ENCODE measurements at regions not wholly inside any gene's neighbourhood (a gene's known extent, or its start where the extent isn't known, plus 50 kb on each side); places are given as distances from the start of the nearest gene placed in this dataset.

DNA sequence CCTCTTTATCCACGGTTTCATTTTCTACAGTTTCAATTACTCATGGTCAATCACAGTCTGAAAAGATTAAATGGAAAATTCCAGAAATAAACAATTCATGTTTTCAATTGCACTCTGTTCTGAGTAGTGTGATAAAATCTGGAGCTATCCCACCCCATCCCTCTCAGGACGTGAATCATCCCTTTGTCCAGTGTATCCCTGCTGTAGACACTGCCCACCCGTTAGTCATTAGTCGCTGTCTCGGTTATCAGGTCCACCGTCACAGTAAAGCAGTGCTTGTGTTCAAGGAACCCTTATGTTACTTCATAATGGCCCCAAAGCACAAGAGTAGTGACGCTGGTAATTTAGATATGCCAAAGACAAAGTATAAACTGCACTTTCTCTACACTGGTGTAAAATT is 141.0 kb upstream of the LMNTD1 start:
- H3K27me3 Mint-ChIP-seq (ENCODE audit: insufficient read depth, unreplicated experiment): no peaks in the 10 kb centered on the region
- no peaks in the 10 kb centered on the region for H3K27me3 ChIP-seq (replicated peaks; ENCODE audit: control insufficient read depth, insufficient read depth, low read length)
- no peaks in the 10 kb centered on the region for H3K36me3 ChIP-seq (ENCODE audit: control insufficient read depth, insufficient read depth, low read length)
- CTCF ChIA-PET: no interaction called here
- no peak for DNase-seq
- no peak overlapping the region for H3K4me3 ChIP-seq (ENCODE audit: low read depth, low read length)
- no peaks in the 10 kb centered on the region; the same call in 1 of the 2 replicates for H3K9me3 ChIP-seq
- intact Hi-C loops (cut with micrococcal nuclease; ENCODE audit: unreplicated experiment): no loop called here
- H3K36me3 Mint-ChIP-seq (ENCODE audit: insufficient read depth, unreplicated experiment): no peaks in the 10 kb centered on the region
- POLR2A ChIA-PET: no interaction called here
- H3K4me1 Mint-ChIP-seq (ENCODE audit: low read depth, unreplicated experiment): peaks cover 5% of the 10 kb centered on the region
- H3K4me3 Mint-ChIP-seq (ENCODE audit: unreplicated experiment): no peak overlapping the region
- TF ChIP-seq, protein P1, sequence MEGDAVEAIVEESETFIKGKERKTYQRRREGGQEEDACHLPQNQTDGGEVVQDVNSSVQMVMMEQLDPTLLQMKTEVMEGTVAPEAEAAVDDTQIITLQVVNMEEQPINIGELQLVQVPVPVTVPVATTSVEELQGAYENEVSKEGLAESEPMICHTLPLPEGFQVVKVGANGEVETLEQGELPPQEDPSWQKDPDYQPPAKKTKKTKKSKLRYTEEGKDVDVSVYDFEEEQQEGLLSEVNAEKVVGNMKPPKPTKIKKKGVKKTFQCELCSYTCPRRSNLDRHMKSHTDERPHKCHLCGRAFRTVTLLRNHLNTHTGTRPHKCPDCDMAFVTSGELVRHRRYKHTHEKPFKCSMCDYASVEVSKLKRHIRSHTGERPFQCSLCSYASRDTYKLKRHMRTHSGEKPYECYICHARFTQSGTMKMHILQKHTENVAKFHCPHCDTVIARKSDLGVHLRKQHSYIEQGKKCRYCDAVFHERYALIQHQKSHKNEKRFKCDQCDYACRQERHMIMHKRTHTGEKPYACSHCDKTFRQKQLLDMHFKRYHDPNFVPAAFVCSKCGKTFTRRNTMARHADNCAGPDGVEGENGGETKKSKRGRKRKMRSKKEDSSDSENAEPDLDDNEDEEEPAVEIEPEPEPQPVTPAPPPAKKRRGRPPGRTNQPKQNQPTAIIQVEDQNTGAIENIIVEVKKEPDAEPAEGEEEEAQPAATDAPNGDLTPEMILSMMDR (IDR thresholded peaks at IDR 0.05; ENCODE audit: insufficient read depth in 1 of 2, low read depth in 1 of 2, low read length in 1 of 2, severe bottlenecking in 1 of 2, unreplicated experiment in 1 of 2): no peak
- H3K27ac Mint-ChIP-seq (ENCODE audit: unreplicated experiment): no peak overlapping the region
- no TSS peak for BruUV-seq (replicated peaks)
- peaks cover 15% of the 10 kb centered on the region for H3K4me1 ChIP-seq
- H3K9me3 Mint-ChIP-seq (ENCODE audit: unreplicated experiment): peaks cover 12% of the 10 kb centered on the region

DNA sequence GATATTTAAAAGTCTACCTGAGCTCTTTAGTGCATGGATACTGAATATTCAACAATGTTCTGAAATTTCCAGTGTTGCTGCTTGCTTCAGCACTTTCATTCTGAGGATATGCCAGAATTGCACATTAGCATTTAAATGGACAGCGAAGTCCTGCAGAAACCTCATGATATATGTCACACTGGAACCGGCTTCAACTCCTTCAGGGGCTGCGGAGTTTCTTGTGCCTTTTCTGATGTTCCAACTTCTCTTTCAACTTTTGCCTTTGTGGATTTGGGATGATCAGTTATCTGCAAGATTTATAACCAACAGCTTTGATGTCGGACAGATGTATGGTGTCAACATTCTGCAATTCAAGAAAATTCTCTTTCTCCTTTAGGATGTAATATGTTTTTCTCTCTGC is 142.5 kb upstream of the LMNTD1 start:
- BruUV-seq (replicated peaks): no TSS peak
- no peaks in the 10 kb centered on the region for H3K27me3 ChIP-seq (replicated peaks; ENCODE audit: control insufficient read depth, insufficient read depth, low read length)
- H3K27me3 Mint-ChIP-seq (ENCODE audit: insufficient read depth, unreplicated experiment): no peaks in the 10 kb centered on the region
- TF ChIP-seq, protein P1 (IDR thresholded peaks at IDR 0.05; ENCODE audit: insufficient read depth in 1 of 2, low read depth in 1 of 2, low read length in 1 of 2, severe bottlenecking in 1 of 2, unreplicated experiment in 1 of 2): no peak
- POLR2A ChIA-PET: no interaction called here
- H3K4me3 ChIP-seq (ENCODE audit: low read depth, low read length): no peak overlapping the region
- peaks cover 12% of the 10 kb centered on the region for H3K9me3 Mint-ChIP-seq (ENCODE audit: unreplicated experiment)
- no peak overlapping the region for H3K4me3 Mint-ChIP-seq (ENCODE audit: unreplicated experiment)
- no peaks in the 10 kb centered on the region; the same call in 1 of the 2 replicates for H3K9me3 ChIP-seq
- H3K36me3 Mint-ChIP-seq (ENCODE audit: insufficient read depth, unreplicated experiment): no peaks in the 10 kb centered on the region
- CTCF ChIA-PET: no interaction called here
- intact Hi-C loops (cut with micrococcal nuclease; ENCODE audit: unreplicated experiment): no loop called here
- H3K4me1 ChIP-seq: peaks cover 15% of the 10 kb centered on the region
- no peak for DNase-seq
- H3K36me3 ChIP-seq (ENCODE audit: control insufficient read depth, insufficient read depth, low read length): no peaks in the 10 kb centered on the region
- H3K4me1 Mint-ChIP-seq (ENCODE audit: low read depth, unreplicated experiment): peaks cover 5% of the 10 kb centered on the region
- no peak overlapping the region for H3K27ac Mint-ChIP-seq (ENCODE audit: unreplicated experiment)

DNA sequence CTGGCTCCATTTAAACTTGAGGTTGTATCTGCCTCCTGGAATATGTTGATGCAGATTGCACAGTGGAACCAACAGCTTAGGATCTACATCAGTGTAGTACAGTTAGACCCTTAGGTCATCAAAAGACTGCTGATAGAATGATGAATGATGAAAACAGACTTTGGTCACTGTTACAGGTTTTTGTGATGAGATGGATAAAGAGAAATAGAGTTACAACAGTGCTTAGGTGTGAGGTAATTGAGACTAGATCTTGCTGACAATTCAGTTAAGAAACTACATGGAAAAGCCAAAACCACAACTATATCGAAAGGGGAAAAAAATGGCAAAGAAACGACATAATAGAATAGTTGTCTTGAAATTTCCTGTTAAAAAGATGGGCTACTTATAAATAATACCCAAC is 145.7 kb upstream of the LMNTD1 start:
- ChIA-PET POLR2A (no interaction called here), CTCF (no interaction called here)
- Mint-ChIP-seq H3K27me3 (ENCODE audit: insufficient read depth, unreplicated experiment) (no peaks in the 10 kb centered on the region), H3K36me3 (ENCODE audit: insufficient read depth, unreplicated experiment) (no peaks in the 10 kb centered on the region), H3K4me3 (ENCODE audit: unreplicated experiment) (no peak overlapping the region), H3K27ac (ENCODE audit: unreplicated experiment) (no peak overlapping the region), H3K9me3 (ENCODE audit: unreplicated experiment) (peaks cover 39% of the 10 kb centered on the region), H3K4me1 (ENCODE audit: low read depth, unreplicated experiment) (peaks cover 6% of the 10 kb centered on the region)
- Histone ChIP-seq H3K27me3 (replicated peaks; ENCODE audit: control insufficient read depth, insufficient read depth, low read length) (no peaks in the 10 kb centered on the region), H3K9me3 (peaks cover 6% of the 10 kb centered on the region; the same call in 1 of the 2 replicates), H3K36me3 (ENCODE audit: control insufficient read depth, insufficient read depth, low read length) (no peaks in the 10 kb centered on the region), H3K4me1 (no peaks in the 10 kb centered on the region), H3K4me3 (ENCODE audit: low read depth, low read length) (no peak overlapping the region)
- no TSS peak for BruUV-seq (replicated peaks)
- no peak for DNase-seq
- TF ChIP-seq, protein P1 (IDR thresholded peaks at IDR 0.05; ENCODE audit: insufficient read depth in 1 of 2, low read depth in 1 of 2, low read length in 1 of 2, severe bottlenecking in 1 of 2, unreplicated experiment in 1 of 2): no peak
- intact Hi-C loops (cut with micrococcal nuclease; ENCODE audit: unreplicated experiment): no loop called here
